ENCODE measurements at regions not wholly inside any gene's neighbourhood (a gene's known extent, or its start where the extent isn't known, plus 50 kb on each side); places are given as distances from the start of the nearest gene placed in this dataset.

- Mint-ChIP-seq H3K36me3 (ENCODE audit: low read depth) (no peaks in the 10 kb centered on the region), H3K4me1 (no peaks in the 10 kb centered on the region), H3K9me3 (no peaks in the 10 kb centered on the region), H3K27me3 (no peaks in the 10 kb centered on the region), H3K4me3 (no peak overlapping the region), H3K27ac (no peak overlapping the region)
- DNase-seq = no peak
- ChIA-PET CTCF (no interaction called here), POLR2A (no interaction called here)
These were observed 306.2 kb downstream of the GPR37 start for GRCh38 chr7:124459101-124460055.

DNA sequence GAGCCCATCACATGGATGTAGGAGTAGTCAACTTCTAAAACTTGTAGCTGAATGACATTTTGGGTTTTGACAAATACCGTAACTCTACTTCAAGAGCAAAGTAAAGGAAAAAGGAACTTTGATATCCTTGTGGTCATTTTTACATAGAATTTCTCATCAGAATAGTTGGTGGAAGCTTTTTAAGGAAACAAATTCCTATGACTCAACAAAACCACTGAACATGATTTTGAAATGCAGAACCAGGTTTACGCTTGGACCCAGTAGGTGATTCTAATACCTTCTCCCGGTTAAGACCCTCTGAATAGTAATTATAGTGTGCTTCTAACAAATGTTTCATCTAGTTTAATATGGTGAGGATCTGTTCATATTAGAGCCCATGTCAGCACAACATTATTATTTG lies 307.8 kb downstream of the GPR37 start:
- no peaks in the 10 kb centered on the region for H3K9me3 Mint-ChIP-seq
- no peak overlapping the region for H3K27ac Mint-ChIP-seq
- H3K27me3 Mint-ChIP-seq = no peaks in the 10 kb centered on the region
- POLR2A ChIA-PET = no interaction called here
- H3K4me1 Mint-ChIP-seq = no peaks in the 10 kb centered on the region
- no peak for DNase-seq
- CTCF ChIA-PET = no interaction called here
- no peaks in the 10 kb centered on the region for H3K36me3 Mint-ChIP-seq (ENCODE audit: low read depth)
- no peak overlapping the region for H3K4me3 Mint-ChIP-seq

DNA sequence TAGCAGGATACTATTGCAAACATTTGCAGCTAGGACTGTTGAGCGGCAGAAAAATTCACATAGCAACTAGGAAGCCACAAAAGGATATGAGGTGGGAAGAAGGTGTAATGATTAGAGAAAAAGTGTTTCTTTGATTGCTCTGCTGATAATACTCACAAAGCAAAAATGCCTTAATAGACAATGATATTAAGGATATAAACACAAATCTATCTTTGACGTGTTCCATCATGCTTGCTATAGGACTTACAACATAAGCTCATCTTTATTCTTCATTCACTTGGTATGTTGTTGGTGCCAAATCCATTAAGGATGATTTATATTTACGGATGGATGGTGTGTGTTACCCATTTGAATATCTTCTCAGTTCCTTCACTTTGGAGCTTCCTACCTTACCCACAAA lies 309.3 kb downstream of the GPR37 start:
- no peaks in the 10 kb centered on the region for H3K4me1 Mint-ChIP-seq
- H3K36me3 Mint-ChIP-seq (ENCODE audit: low read depth) = no peaks in the 10 kb centered on the region
- ChIA-PET CTCF (no interaction called here), POLR2A (no interaction called here)
- no peaks in the 10 kb centered on the region for H3K9me3 Mint-ChIP-seq
- H3K4me3 Mint-ChIP-seq = no peak overlapping the region
- no peak overlapping the region for H3K27ac Mint-ChIP-seq
- H3K27me3 Mint-ChIP-seq = no peaks in the 10 kb centered on the region
- no peak for DNase-seq

DNA sequence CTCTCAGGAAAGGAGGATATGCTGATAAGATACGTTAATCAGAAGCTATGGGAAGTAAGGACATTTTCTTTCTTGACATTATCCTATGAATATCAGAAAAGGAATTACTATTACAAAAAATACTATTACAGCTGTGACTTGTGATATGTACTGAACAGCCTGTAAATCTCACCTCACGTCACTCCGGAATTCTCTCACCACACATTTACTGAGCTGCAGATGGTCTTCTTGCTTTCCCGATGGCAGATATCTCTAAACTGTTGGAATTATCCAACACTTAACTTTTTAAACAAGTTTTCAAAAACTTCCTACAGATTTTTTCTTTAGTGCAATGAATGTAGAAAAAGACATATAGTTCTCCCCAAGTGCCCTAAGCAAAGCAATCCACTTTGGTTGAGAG lies 313.4 kb downstream of the GPR37 start:
- ChIA-PET POLR2A (no interaction called here), CTCF (no interaction called here)
- Mint-ChIP-seq H3K27ac (no peak overlapping the region), H3K27me3 (no peaks in the 10 kb centered on the region), H3K4me1 (no peaks in the 10 kb centered on the region), H3K9me3 (peaks cover 2% of the 10 kb centered on the region), H3K36me3 (ENCODE audit: low read depth) (no peaks in the 10 kb centered on the region), H3K4me3 (no peak overlapping the region)
- DNase-seq = no peak

DNA sequence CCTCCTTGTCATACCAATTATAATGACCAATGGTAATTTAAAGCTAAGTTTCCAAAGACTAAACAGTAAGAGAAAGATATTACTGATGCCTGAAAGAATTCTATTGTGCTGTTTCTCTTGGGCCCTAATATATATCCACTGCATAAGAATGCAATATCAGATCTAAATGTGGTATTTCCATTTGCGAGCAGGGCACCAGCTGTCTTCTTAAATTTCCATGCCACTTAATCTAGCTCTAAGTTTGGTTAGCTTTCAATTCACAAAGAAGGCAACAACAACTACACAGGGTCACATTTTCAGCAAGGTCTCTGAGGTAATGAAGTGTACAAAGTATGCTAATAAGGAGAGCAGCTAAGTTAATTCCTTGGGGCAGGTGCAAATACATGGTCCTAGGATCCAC lies 315.7 kb downstream of the GPR37 start:
- no peaks in the 10 kb centered on the region for H3K27me3 Mint-ChIP-seq
- DNase-seq = no peak
- no peak overlapping the region for H3K4me3 Mint-ChIP-seq
- no peaks in the 10 kb centered on the region for H3K36me3 Mint-ChIP-seq (ENCODE audit: low read depth)
- peaks cover 2% of the 10 kb centered on the region for H3K9me3 Mint-ChIP-seq
- H3K4me1 Mint-ChIP-seq = no peaks in the 10 kb centered on the region
- no peak overlapping the region for H3K27ac Mint-ChIP-seq
- POLR2A ChIA-PET = no interaction called here
- CTCF ChIA-PET = no interaction called here

DNA sequence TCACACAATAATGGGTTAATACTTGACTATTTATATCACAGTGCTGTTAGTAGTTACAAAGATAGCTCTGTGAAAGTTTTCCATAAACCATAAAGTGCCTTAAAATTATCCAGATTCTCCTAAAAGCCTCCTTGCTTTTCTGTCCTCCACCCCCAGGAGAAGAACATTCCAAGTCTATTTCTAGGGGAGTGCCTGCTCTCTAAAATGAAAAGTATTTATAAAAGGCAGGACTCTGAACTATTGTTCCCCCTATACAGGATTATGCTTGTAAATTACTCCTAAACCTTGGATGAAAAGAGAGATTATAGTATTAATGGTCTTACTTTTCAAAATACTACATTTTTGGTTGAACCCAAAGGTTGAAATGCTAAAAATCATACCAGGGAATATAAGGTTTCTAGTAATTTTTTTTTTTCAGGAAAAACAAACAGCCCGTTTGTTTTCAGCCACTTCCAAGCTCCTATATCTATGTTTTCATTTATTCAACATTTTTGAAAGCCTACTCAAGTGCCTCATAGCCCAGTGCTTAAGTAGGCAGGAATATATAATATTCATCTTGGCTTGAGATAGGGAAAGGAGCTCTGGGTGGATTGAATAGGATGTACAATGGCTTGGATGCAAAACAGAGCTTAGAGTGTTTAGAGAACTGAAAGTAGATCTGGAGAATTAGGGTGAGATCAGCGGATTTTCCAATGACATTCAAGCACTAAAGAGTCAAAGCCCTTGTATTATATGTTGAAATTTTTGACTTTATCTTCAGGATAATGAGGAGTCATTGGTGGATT lies 320.7 kb downstream of the GPR37 start:
- CTCF ChIA-PET = interaction anchor here (1.0 kb wide), 1 partner anchor 9 kb away, joined by 3 read pairs; no protein-coding TSS in a partner anchor
- H3K4me3 Mint-ChIP-seq = no peak overlapping the region

GRCh38 chr7:124443762-124444161 lies 321.8 kb downstream of the GPR37 start:
- no peak for DNase-seq
- Mint-ChIP-seq H3K27me3 (no peaks in the 10 kb centered on the region), H3K4me1 (no peaks in the 10 kb centered on the region), H3K27ac (no peak overlapping the region), H3K9me3 (no peaks in the 10 kb centered on the region), H3K4me3 (no peak overlapping the region), H3K36me3 (ENCODE audit: low read depth) (no peaks in the 10 kb centered on the region)
- CTCF ChIA-PET = no interaction called here
- POLR2A ChIA-PET = no interaction called here

More for the DNA sequence above, 320.7 kb downstream of the GPR37 start:
- Mint-ChIP-seq H3K4me1 (no peaks in the 10 kb centered on the region), H3K36me3 (ENCODE audit: low read depth) (no peaks in the 10 kb centered on the region), H3K27me3 (no peaks in the 10 kb centered on the region), H3K9me3 (no peaks in the 10 kb centered on the region), H3K27ac (no peak overlapping the region)
- POLR2A ChIA-PET = no interaction called here
- DNase-seq = no peak

DNA sequence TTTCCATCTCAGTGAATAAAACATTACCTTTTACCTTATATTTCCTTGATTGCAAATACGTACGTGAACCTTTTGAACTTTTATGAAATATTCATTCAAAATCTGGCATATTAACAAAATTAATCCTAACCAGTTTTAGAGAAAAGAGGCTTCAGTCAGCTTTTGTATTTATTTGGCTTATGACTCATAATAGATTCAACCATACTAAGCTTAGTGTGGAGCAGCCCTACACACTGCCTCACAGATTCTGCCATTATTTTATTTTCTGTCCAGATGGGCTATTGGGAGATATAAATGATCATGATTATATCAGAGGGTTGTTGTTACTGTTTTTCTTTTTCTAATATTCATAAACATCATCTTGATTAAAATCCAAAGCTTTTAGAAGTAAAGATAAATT lies 325.5 kb downstream of the GPR37 start:
- H3K4me1 Mint-ChIP-seq = no peaks in the 10 kb centered on the region
- H3K9me3 Mint-ChIP-seq = peaks cover 3% of the 10 kb centered on the region
- H3K4me3 Mint-ChIP-seq = no peak overlapping the region
- H3K27ac Mint-ChIP-seq = no peak overlapping the region
- ChIA-PET CTCF (no interaction called here), POLR2A (no interaction called here)
- H3K36me3 Mint-ChIP-seq (ENCODE audit: low read depth) = no peaks in the 10 kb centered on the region
- DNase-seq = no peak
- H3K27me3 Mint-ChIP-seq = no peaks in the 10 kb centered on the region

DNA sequence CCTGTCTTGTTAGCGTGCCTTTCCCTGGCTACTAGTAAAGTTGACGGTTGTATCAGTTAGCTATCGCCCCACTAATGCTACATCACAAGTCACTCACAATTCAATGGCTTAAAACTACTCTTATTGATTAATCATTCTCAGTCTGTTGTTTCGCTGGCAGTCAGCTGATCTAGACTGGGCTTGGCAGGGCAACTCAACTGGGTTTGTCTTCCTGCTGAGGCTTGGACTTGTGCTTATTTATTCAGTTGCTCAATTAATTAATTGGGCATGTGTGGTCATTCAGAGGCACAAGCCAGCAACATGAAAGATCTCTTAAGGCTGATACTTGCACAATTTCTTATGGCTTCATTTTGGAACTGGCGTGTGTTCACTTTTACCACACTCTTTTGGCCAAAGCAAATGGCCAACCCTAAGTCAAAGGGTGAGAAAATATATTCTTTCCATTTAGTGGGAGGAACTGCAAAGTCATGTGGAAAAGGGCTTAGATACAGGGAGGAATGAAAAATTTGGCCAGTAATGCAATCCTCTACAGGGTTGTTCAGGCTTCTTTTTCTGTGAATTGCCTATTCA lies 333.5 kb downstream of the GPR37 start:
- Mint-ChIP-seq H3K4me3 (no peak overlapping the region), H3K9me3 (no peaks in the 10 kb centered on the region), H3K27me3 (no peaks in the 10 kb centered on the region), H3K36me3 (ENCODE audit: low read depth) (no peaks in the 10 kb centered on the region), H3K27ac (no peak overlapping the region), H3K4me1 (no peaks in the 10 kb centered on the region)
- CTCF ChIA-PET = no interaction called here
- POLR2A ChIA-PET = no interaction called here
- DNase-seq = no peak

DNA sequence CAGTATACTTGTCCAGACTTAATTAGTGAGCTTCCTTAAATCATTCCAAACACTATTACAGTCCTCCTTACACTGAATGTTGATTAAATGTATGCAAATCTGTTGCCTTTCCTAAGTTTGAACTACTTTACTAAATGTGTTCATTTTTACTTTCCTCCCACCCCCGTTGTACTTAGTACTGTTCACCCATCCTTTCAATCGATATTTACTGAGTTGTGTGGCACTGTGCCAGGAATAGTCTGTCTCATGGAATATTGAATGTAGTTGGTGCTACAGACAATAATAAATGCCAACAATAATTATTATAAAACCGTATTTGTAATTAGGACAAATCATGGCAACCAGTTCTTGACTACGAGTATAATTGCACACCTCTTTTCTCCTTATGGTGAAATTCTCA lies 335.7 kb downstream of the GPR37 start:
- POLR2A ChIA-PET = no interaction called here
- no peak for DNase-seq
- CTCF ChIA-PET = no interaction called here
- Mint-ChIP-seq H3K9me3 (no peaks in the 10 kb centered on the region), H3K4me3 (no peak overlapping the region), H3K27me3 (no peaks in the 10 kb centered on the region), H3K36me3 (ENCODE audit: low read depth) (no peaks in the 10 kb centered on the region), H3K4me1 (no peaks in the 10 kb centered on the region), H3K27ac (no peak overlapping the region)

- Mint-ChIP-seq H3K27me3 (no peaks in the 10 kb centered on the region), H3K4me1 (no peaks in the 10 kb centered on the region), H3K4me3 (no peak overlapping the region), H3K9me3 (no peaks in the 10 kb centered on the region), H3K36me3 (ENCODE audit: low read depth) (no peaks in the 10 kb centered on the region), H3K27ac (no peak overlapping the region)
- ChIA-PET CTCF (no interaction called here), POLR2A (no interaction called here)
- DNase-seq = no peak
These were observed 336.8 kb downstream of the GPR37 start for GRCh38 chr7:124428781-124429180.

- no peak for DNase-seq
- ChIA-PET POLR2A (no interaction called here), CTCF (no interaction called here)
- no peaks in the 10 kb centered on the region for H3K9me3 Mint-ChIP-seq
- no peaks in the 10 kb centered on the region for H3K27me3 Mint-ChIP-seq
- no peaks in the 10 kb centered on the region for H3K4me1 Mint-ChIP-seq
- no peaks in the 10 kb centered on the region for H3K36me3 Mint-ChIP-seq (ENCODE audit: low read depth)
- H3K27ac Mint-ChIP-seq = no peak overlapping the region
- no peak overlapping the region for H3K4me3 Mint-ChIP-seq
These were observed 339.0 kb downstream of the GPR37 start for GRCh38 chr7:124426621-124427020.

DNA sequence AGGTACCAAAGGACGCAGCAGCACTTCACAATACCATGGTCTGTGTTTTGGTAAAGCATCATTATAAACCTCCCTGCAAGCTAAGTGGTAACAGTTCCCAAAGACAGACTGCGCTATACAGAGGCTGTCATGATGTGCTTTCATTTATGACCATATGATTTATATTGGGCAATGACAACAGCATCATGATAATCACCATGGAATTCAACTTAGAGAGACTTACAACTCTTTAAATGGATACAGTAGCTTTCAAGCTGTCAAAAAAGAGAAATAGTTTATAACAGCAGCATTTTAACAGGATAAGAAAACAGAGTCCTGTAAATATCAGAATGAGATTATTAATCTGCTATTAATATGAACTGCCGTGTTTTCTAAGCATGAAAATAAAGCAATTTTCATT lies 341.7 kb downstream of the GPR37 start:
- H3K27me3 Mint-ChIP-seq = no peaks in the 10 kb centered on the region
- H3K9me3 Mint-ChIP-seq = no peaks in the 10 kb centered on the region
- no peak overlapping the region for H3K4me3 Mint-ChIP-seq
- H3K4me1 Mint-ChIP-seq = no peaks in the 10 kb centered on the region
- ChIA-PET POLR2A (no interaction called here), CTCF (no interaction called here)
- no peak for DNase-seq
- H3K27ac Mint-ChIP-seq = no peak overlapping the region
- no peaks in the 10 kb centered on the region for H3K36me3 Mint-ChIP-seq (ENCODE audit: low read depth)

Measured in activated CD4-positive, alpha-beta T cell treated with anti-CD3 and anti-CD28 coated beads, Interleukin-2, amount 10 ng/mL, durations not matched to agents 7 days and 5 days (primary cell).